Panc1 (cell line): ENCODE measurements at regions not wholly inside any gene's neighbourhood (a gene's known extent, or its start where the extent isn't known, plus 50 kb on each side); places are given as distances from the start of the nearest gene placed in this dataset.

Source experiments
- ATAC-seq: fragments of 200-7000 bp; cut with Tn5 transposase; 2 replicates; pipeline ENCODE4 v1.9.1; 2020; ENCODE audit warnings: mild to moderate bottlenecking, moderate library complexity
- BruUV-seq: library from RNA; stranded (reverse); fragments of 400-500 nt; replicated peaks from 2 replicates; lab custom pipeline; 2021; lab: Mats Ljungman, UMichigan
- CTCF ChIA-PET: fragments of 300-600 bp; sonication (Branson Sonifier 250); formaldehyde crosslinking; loops from one replicate; lab custom pipeline; 2022; ENCODE audit warnings: antibody characterized with exemption; lab: Charles Lee
- POLR2A ChIA-PET: fragments of 300-600 bp; sonication (Branson Sonifier 250); formaldehyde crosslinking; loops from one replicate; lab custom pipeline; 2022; ENCODE audit warnings: antibody characterized with exemption; lab: Charles Lee
- DNase-seq: peaks from one replicate; pipeline ENCODE4 v3.0.0-alpha.2; 2010; ENCODE audit warnings: low read depth, low spot score
- H3K27ac ChIP-seq: 2 replicates; pipeline ENCODE4 v1.5.1; 2011; ENCODE audit warnings: mild to moderate bottlenecking, low read length, inconsistent platforms
- H3K27me3 ChIP-seq: fragments of 200-500 bp; sonication (Bioruptor generic); 2 replicates; pipeline ENCODE4 v1.6.0; 2014; ENCODE audit warnings: low read length, inconsistent platforms; ENCODE audit not compliant: control insufficient read depth, insufficient read depth
- H3K36me3 ChIP-seq: fragments of 200-500 bp; sonication (Bioruptor generic); 2 replicates; pipeline ENCODE4 v1.5.1; 2014; ENCODE audit warnings: inconsistent platforms, mild to moderate bottlenecking, low read length, moderate library complexity; ENCODE audit not compliant: control insufficient read depth, insufficient read depth
- H3K4me1 ChIP-seq: 2 replicates; pipeline ENCODE4 v1.5.1; 2011; ENCODE audit warnings: inconsistent platforms, mild to moderate bottlenecking, low read length, moderate library complexity; ENCODE audit not compliant: control insufficient read depth, insufficient read depth
- H3K4me3 ChIP-seq, 2 experiments: 2 replicates each; pipeline ENCODE4 v1.5.1; 2011 to 2012; ENCODE audit warnings: low read depth in 2 of 2, low read length in 2 of 2, mild to moderate bottlenecking in 2 of 2, inconsistent platforms in 1 of 2, moderate library complexity in 1 of 2
- H3K9me3 ChIP-seq: fragments of 200-500 bp; sonication (Bioruptor generic); 2 replicates; pipeline ENCODE4 v1.5.1; 2014; ENCODE audit warnings: low read depth, mild to moderate bottlenecking, inconsistent platforms, low read length, moderate library complexity; ENCODE audit not compliant: control insufficient read depth, insufficient read depth
- CTCF ChIP-seq: fragments of 450-650 bp; IDR thresholded peaks from 2 replicates; pipeline ENCODE4 v1.5.1; 2017; ENCODE audit warnings: mild to moderate bottlenecking
- POLR2AphosphoS5 ChIP-seq: IDR thresholded peaks from 2 replicates; pipeline ENCODE4 v1.6.1; 2012; ENCODE audit warnings: mild to moderate bottlenecking, low read depth, low read length, moderate library complexity
- REST ChIP-seq, 2 experiments: IDR thresholded peaks; 2 replicates each; pipeline ENCODE4 v1.6.1; 2011 to 2012; ENCODE audit warnings: low read depth in 2 of 2, control low read depth in 1 of 2, low read length in 1 of 2, mild to moderate bottlenecking in 1 of 2, moderate library complexity in 1 of 2; ENCODE audit not compliant: insufficient read depth in 1 of 2
- SIN3A ChIP-seq: IDR thresholded peaks from 2 replicates; pipeline ENCODE4 v1.6.1; 2012; ENCODE audit warnings: low read depth, mild to moderate bottlenecking, low read length, moderate library complexity, borderline replicate concordance; ENCODE audit not compliant: insufficient read depth
- TCF7L2 ChIP-seq: IDR thresholded peaks from 2 replicates; pipeline ENCODE4 v1.6.1; 2011; ENCODE audit warnings: mild to moderate bottlenecking, low read depth, low read length, inconsistent platforms
- in situ Hi-C: cut with HindIII; loops from 2 replicates; pipeline ENCODE4 v1.10.0; 2016; ENCODE audit warnings: low sequenced_read_pairs, low pct_unique_long_range_greater_than_20kb
- intact Hi-C: fragments of 100-400 bp; cut with micrococcal nuclease; formaldehyde crosslinking; loops from one replicate; pipeline ENCODE4 v1.10.0; 2022; ENCODE audit not compliant: unreplicated experiment

GRCh38 chr14:30142216-30142615 is 214.6 kb upstream of the PRKD1 start:
- Histone ChIP-seq H3K27me3 (no peaks in the 10 kb centered on the region), H3K36me3 (no peaks in the 10 kb centered on the region), H3K9me3 (no peaks in the 10 kb centered on the region), H3K27ac (no peak overlapping the region), H3K4me1 (no peaks in the 10 kb centered on the region), H3K4me3 (no peak overlapping the region)
- ChIA-PET CTCF (no interaction called here), POLR2A (no interaction called here)
- TF ChIP-seq REST (IDR thresholded peaks at IDR 0.05; ENCODE audit: insufficient read depth in 1 of 2, low read depth in 2 of 2, low read length in 1 of 2) = no peak
- no peak for TF ChIP-seq SIN3A
- TF ChIP-seq TCF7L2 = no peak
- TF ChIP-seq CTCF = no peak
- no peak for TF ChIP-seq POLR2AphosphoS5
- intact Hi-C loops (no loop called here), in situ Hi-C loops (no loop called here)
- ATAC-seq = no peak
- no TSS peak for BruUV-seq
- no peak for DNase-seq

- BruUV-seq = no TSS peak
- Histone ChIP-seq H3K36me3 (no peaks in the 10 kb centered on the region), H3K27me3 (no peaks in the 10 kb centered on the region), H3K4me3 (no peak overlapping the region), H3K4me1 (no peaks in the 10 kb centered on the region), H3K9me3 (no peaks in the 10 kb centered on the region), H3K27ac (no peak overlapping the region)
- ATAC-seq (no peak), DNase-seq (no peak)
- TF ChIP-seq SIN3A = no peak
- TF ChIP-seq TCF7L2 = no peak
- TF ChIP-seq REST (IDR thresholded peaks at IDR 0.05; ENCODE audit: insufficient read depth in 1 of 2, low read depth in 2 of 2, low read length in 1 of 2) = no peak
- TF ChIP-seq CTCF = no peak
- TF ChIP-seq POLR2AphosphoS5 = no peak
- in situ Hi-C loops = no loop called here
- CTCF ChIA-PET = no interaction called here
- intact Hi-C loops = no loop called here
- POLR2A ChIA-PET = interaction anchor here (0.7 kb wide), 1 partner anchor 1159 kb away, joined by 15 read pairs; no protein-coding TSS in a partner anchor
Measured at GRCh38 chr14:30143627-30144026, 216.0 kb upstream of the PRKD1 start.
